ENCODE measurements at regions not wholly inside any gene's neighbourhood (a gene's known extent, or its start where the extent isn't known, plus 50 kb on each side); places are given as distances from the start of the nearest gene placed in this dataset.

GRCh38 chrX:145630806-145631435 is 186.7 kb upstream of the SLITRK2 start:
- no peak for DNase-seq (ENCODE audit: low read depth)

- DNase-seq (ENCODE audit: low read depth): no peak
Observed at GRCh38 chrX:145631461-145631951, 186.1 kb upstream of the SLITRK2 start.

- DNase-seq (ENCODE audit: low read depth): no peak
Observed at GRCh38 chrX:145654486-145654885, 163.1 kb upstream of the SLITRK2 start.

GRCh38 chrX:145673841-145674240 is 143.8 kb upstream of the SLITRK2 start:
- no peak for DNase-seq (ENCODE audit: low read depth)

GRCh38 chrX:145677109-145677817 is 140.4 kb upstream of the SLITRK2 start:
- no peak for DNase-seq (ENCODE audit: low read depth)

GRCh38 chrX:145682518-145683298 is 134.9 kb upstream of the SLITRK2 start:
- no peak for DNase-seq (ENCODE audit: low read depth)

- DNase-seq (ENCODE audit: low read depth): no peak
Observed at GRCh38 chrX:145687146-145687545, 130.5 kb upstream of the SLITRK2 start.

GRCh38 chrX:145687707-145688106 is 129.9 kb upstream of the SLITRK2 start:
- no peak for DNase-seq (ENCODE audit: low read depth)

- no peak for DNase-seq (ENCODE audit: low read depth)
Observed at GRCh38 chrX:145694048-145694447, 123.6 kb upstream of the SLITRK2 start.

GRCh38 chrX:145715641-145716138 is 101.9 kb upstream of the SLITRK2 start:
- no peak for DNase-seq (ENCODE audit: low read depth)

- no peak for DNase-seq (ENCODE audit: low read depth)
Observed at GRCh38 chrX:145716226-145716625, 101.4 kb upstream of the SLITRK2 start.

- no peak for DNase-seq (ENCODE audit: low read depth)
Observed at GRCh38 chrX:145727476-145727875, 90.2 kb upstream of the SLITRK2 start.

- DNase-seq (ENCODE audit: low read depth): no peak
Observed at GRCh38 chrX:145729635-145730034, 88.0 kb upstream of the SLITRK2 start.

- no peak for DNase-seq (ENCODE audit: low read depth)
Observed at GRCh38 chrX:145735036-145735435, 82.6 kb upstream of the SLITRK2 start.

GRCh38 chrX:145751943-145752342 is 65.7 kb upstream of the SLITRK2 start:
- DNase-seq (ENCODE audit: low read depth): no peak
